ENCODE measurements at regions not wholly inside any gene's neighbourhood (a gene's known extent, or its start where the extent isn't known, plus 50 kb on each side); places are given as distances from the start of the nearest gene placed in this dataset.

DNA sequence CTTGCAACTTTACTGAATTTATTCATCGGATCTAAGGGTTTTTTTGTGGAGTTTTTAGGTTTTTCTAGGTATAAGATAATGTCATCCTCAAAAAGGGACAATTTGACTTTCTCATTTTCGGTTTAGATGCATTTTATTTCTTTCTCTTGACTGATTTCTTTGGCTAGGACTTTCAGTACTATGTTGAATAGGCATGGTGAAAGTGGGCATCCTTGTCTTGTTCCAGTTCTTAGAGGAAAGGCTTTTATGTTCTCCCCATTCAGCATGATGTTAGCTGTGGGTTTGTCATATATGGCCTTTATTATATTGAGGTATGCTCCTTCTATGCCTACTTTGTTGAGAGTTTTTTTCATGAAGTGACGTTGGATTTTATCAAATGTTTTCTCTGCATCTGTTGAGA lies 106.7 kb downstream of the FAM43A start:
- TF ChIP-seq CTCF (IDR thresholded peaks at IDR 0.05; ENCODE audit: low read depth, low read length) = no peak
- no peak for DNase-seq (ENCODE audit: extremely low read depth, low read depth)

- no peak for TF ChIP-seq CTCF (IDR thresholded peaks at IDR 0.05; ENCODE audit: low read depth, low read length)
- no peak for DNase-seq (ENCODE audit: extremely low read depth, low read depth)
Measured at GRCh38 chr3:194797555-194798250, 112.0 kb downstream of the FAM43A start.

GRCh38 chr3:194798486-194798885 lies 112.8 kb downstream of the FAM43A start:
- no peak for TF ChIP-seq CTCF (IDR thresholded peaks at IDR 0.05; ENCODE audit: low read depth, low read length)
- no peak for DNase-seq (ENCODE audit: extremely low read depth, low read depth)

GRCh38 chr3:194800002-194800401 lies 114.3 kb downstream of the FAM43A start:
- TF ChIP-seq CTCF (IDR thresholded peaks at IDR 0.05; ENCODE audit: low read depth, low read length) = no peak
- no peak for DNase-seq (ENCODE audit: extremely low read depth, low read depth)

GRCh38 chr3:194801461-194802432 lies 116.1 kb downstream of the FAM43A start:
- DNase-seq (ENCODE audit: extremely low read depth, low read depth) = no peak
- no peak for TF ChIP-seq CTCF (IDR thresholded peaks at IDR 0.05; ENCODE audit: low read depth, low read length)

DNA sequence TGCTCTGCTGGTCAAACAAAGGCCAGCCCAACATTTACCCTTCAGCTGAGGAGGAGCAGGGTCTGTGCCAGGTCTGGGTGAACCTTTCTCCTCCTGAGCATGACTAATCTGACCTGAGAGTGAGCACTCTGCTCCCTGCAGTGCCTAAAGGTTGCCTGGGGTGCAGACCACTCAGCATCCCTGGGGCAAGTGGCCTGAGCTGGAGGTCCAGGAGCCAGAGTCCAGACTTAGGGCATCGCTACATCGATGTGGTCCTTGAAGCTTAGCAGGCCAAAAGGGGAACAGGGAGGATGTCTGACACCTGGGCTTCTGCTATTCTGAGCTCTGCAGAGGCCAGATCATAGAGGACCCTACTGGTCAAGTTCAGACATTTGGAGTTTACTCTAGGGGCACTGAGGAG lies 119.1 kb downstream of the FAM43A start:
- TF ChIP-seq CTCF (IDR thresholded peaks at IDR 0.05; ENCODE audit: low read depth, low read length) = no peak
- no peak for DNase-seq (ENCODE audit: extremely low read depth, low read depth)

GRCh38 chr3:194805546-194805945 lies 119.9 kb downstream of the FAM43A start:
- no peak for DNase-seq (ENCODE audit: extremely low read depth, low read depth)
- no peak for TF ChIP-seq CTCF (IDR thresholded peaks at IDR 0.05; ENCODE audit: low read depth, low read length)

All from AG09319 (cell line).